HL-60 (cell line): ENCODE measurements at regions not wholly inside any gene's neighbourhood (a gene's known extent, or its start where the extent isn't known, plus 50 kb on each side); places are given as distances from the start of the nearest gene placed in this dataset.

Source experiments
- DNase-seq, 2 experiments: peaks; one replicate each; pipeline ENCODE4 v3.0.0-alpha.2; 2010 to 2020; ENCODE audit warnings: low read depth in 1 of 2, low spot score in 1 of 2
- H3K27ac ChIP-seq: fragments of 250-450 bp; sonication (Bioruptor Pico); replicated peaks from 2 replicates; pipeline ENCODE4 v1.5.1; 2020; ENCODE audit warnings: mild to moderate bottlenecking, moderate library complexity
- H3K27me3 ChIP-seq: fragments of 250-450 bp; sonication (Bioruptor Pico); 2 replicates; pipeline ENCODE4 v1.5.1; 2021; ENCODE audit warnings: mild to moderate bottlenecking, moderate library complexity; ENCODE audit not compliant: insufficient read depth, poor library complexity, severe bottlenecking
- H3K4me3 ChIP-seq: replicated peaks from 2 replicates; pipeline ENCODE4 v1.5.1; 2011; ENCODE audit warnings: mild to moderate bottlenecking, control low read depth, low read length; ENCODE audit not compliant: insufficient read depth
- GABPA ChIP-seq: IDR thresholded peaks from 2 replicates; pipeline ENCODE4 v1.6.1; 2012; ENCODE audit warnings: low read depth
- POLR2AphosphoS5 ChIP-seq: IDR thresholded peaks from 2 replicates; pipeline ENCODE4 v1.6.1; 2012; ENCODE audit warnings: low read depth
- SPI1 ChIP-seq: IDR thresholded peaks from 2 replicates; pipeline ENCODE4 v1.6.1; 2012; ENCODE audit warnings: low read depth, mild to moderate bottlenecking, borderline replicate concordance
- TF ChIP-seq, protein P1 (sequence below): IDR thresholded peaks from one replicate; pipeline ENCODE4 v1.5.1; 2011; ENCODE audit warnings: low read length, control low read depth, inconsistent platforms; ENCODE audit not compliant: insufficient read depth
- TF ChIP-seq, protein P2 (sequence below): IDR thresholded peaks from 2 replicates; pipeline ENCODE4 v1.6.1; 2012; ENCODE audit warnings: low read depth; ENCODE audit not compliant: insufficient replicate concordance

DNA sequence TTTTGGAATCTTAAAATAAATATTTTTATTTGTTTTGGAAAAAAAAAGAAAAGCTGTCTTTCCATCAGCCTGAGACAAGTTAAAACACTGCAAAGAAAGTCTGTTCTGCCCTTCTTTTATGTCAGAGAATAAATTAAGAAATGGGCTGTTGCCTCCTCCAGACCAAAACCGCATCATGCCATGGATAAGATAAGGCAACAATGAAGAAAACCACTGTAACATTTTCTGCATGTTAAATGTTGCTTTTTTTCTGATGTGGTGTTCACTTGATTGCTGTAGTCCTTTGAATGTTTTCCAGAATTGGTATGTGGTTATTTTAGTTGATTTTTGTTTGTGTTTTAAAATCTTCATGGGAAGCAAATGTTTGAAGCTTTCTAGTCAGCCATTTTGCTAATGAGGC, 319.2 kb upstream of the CNTN5 start:
- DNase-seq, result no peak
- Histone ChIP-seq H3K27me3 (no peaks in the 10 kb centered on the region), H3K4me3 (no peak overlapping the region), H3K27ac (no peak overlapping the region)
- TF ChIP-seq POLR2AphosphoS5, result no peak
- no peak for TF ChIP-seq SPI1
- TF ChIP-seq, protein P1, sequence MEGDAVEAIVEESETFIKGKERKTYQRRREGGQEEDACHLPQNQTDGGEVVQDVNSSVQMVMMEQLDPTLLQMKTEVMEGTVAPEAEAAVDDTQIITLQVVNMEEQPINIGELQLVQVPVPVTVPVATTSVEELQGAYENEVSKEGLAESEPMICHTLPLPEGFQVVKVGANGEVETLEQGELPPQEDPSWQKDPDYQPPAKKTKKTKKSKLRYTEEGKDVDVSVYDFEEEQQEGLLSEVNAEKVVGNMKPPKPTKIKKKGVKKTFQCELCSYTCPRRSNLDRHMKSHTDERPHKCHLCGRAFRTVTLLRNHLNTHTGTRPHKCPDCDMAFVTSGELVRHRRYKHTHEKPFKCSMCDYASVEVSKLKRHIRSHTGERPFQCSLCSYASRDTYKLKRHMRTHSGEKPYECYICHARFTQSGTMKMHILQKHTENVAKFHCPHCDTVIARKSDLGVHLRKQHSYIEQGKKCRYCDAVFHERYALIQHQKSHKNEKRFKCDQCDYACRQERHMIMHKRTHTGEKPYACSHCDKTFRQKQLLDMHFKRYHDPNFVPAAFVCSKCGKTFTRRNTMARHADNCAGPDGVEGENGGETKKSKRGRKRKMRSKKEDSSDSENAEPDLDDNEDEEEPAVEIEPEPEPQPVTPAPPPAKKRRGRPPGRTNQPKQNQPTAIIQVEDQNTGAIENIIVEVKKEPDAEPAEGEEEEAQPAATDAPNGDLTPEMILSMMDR, result no peak
- TF ChIP-seq GABPA, result no peak
- TF ChIP-seq, protein P2, sequence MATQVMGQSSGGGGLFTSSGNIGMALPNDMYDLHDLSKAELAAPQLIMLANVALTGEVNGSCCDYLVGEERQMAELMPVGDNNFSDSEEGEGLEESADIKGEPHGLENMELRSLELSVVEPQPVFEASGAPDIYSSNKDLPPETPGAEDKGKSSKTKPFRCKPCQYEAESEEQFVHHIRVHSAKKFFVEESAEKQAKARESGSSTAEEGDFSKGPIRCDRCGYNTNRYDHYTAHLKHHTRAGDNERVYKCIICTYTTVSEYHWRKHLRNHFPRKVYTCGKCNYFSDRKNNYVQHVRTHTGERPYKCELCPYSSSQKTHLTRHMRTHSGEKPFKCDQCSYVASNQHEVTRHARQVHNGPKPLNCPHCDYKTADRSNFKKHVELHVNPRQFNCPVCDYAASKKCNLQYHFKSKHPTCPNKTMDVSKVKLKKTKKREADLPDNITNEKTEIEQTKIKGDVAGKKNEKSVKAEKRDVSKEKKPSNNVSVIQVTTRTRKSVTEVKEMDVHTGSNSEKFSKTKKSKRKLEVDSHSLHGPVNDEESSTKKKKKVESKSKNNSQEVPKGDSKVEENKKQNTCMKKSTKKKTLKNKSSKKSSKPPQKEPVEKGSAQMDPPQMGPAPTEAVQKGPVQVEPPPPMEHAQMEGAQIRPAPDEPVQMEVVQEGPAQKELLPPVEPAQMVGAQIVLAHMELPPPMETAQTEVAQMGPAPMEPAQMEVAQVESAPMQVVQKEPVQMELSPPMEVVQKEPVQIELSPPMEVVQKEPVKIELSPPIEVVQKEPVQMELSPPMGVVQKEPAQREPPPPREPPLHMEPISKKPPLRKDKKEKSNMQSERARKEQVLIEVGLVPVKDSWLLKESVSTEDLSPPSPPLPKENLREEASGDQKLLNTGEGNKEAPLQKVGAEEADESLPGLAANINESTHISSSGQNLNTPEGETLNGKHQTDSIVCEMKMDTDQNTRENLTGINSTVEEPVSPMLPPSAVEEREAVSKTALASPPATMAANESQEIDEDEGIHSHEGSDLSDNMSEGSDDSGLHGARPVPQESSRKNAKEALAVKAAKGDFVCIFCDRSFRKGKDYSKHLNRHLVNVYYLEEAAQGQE, result no peak

DNA sequence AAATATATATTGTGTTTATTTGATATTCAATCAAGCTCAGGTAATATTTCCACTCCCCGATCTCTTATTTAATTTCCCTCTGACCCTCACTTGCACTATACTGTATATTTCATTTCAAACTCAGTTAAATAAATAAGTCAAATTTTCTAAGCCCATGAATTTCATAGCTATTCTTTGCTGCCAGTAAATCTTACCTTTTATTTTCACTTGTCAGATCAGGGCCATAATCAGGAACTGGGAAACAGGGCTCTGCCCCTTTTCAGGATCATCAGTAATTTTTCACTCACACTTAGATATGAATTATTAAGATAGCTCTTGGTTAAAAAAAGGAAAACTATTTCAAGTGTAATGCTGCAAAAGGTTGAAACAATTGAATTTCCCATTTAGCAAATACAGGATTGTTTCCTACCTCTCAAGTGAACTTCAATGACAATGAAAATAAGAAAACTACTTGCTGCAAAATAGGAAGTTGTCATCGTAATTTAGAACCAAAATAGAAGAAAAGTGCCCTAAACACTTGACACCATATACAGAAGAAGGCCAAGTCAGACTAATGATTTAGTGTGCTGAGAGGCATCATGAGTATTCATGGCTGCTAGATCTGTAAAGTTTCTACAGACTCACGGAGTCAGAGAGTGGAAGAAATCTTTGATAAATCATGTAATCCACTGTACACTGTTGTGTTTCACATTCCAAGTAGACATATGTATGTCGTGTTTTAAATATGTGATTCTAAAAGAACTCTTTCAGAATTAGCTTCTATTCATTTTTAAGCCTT, 316.8 kb upstream of the CNTN5 start:
- TF ChIP-seq, protein P1, result no peak
- TF ChIP-seq SPI1, result no peak
- TF ChIP-seq POLR2AphosphoS5, result no peak
- TF ChIP-seq, protein P2, result no peak
- no peak for TF ChIP-seq GABPA
- DNase-seq, result no peak
- H3K4me3 ChIP-seq, result no peak overlapping the region
- no peaks in the 10 kb centered on the region for H3K27me3 ChIP-seq
- no peak overlapping the region for H3K27ac ChIP-seq

DNA sequence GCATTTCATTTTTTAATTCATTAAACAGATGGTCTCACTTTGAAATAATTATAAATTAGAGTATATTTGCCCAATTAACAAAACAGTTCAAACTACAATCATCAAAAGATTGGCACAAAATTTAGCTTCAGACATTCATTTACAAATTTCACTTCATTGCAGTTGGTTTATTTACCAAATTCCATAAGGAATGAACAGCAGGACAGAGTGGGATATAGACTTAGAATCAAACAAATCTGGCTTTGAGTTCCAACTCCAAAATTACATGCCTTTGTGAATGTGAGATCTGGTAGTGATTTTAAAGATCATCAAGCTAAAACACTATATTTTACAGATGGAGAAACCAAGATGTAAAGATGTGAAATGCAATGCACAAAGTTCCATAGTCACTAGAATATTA, 310.7 kb upstream of the CNTN5 start:
- no peak overlapping the region for H3K4me3 ChIP-seq
- no peaks in the 10 kb centered on the region for H3K27me3 ChIP-seq
- TF ChIP-seq POLR2AphosphoS5 (no peak), SPI1 (no peak), GABPA (no peak)
- TF ChIP-seq, protein P2, result no peak
- TF ChIP-seq, protein P1, result no peak
- DNase-seq, result no peak
- no peak overlapping the region for H3K27ac ChIP-seq
